NCI-H774 (cell line): ENCODE measurements at regions not wholly inside any gene's neighbourhood (a gene's known extent, or its start where the extent isn't known, plus 50 kb on each side); places are given as distances from the start of the nearest gene placed in this dataset.
"Not testable (repeated sequence)": the region's sequence is repeated elsewhere in the genome, so short reads cannot be mapped to it uniquely, and the experiment has no call there.

Experiments
- DNase-seq: peaks from one replicate; lab custom pipeline; 2025; lab: John Stamatoyannopoulos, UW

GRCh38 chr7:29649876-29650275 lies 86.2 kb downstream of the PRR15 start:
- DNase-seq, result no peak

DNA sequence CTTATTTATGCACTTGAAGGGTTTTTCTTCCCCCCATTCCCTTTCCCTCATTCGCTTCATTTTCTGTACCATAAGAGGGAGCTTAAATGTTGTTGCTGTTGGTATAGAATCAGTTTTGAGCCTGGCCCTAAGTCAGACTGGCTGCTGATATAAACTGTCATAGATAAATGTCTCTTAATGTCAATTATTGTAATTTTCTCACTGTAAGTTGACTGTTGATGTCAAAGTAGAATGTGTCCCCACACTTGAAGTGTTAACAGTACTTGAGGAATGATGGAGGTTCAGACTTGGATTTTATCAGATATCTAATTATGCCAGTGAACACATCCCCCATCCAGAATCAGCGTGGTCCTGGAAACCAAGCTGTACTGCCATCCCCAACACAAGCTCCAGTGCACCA lies 87.8 kb downstream of the PRR15 start:
- DNase-seq, result no peak

GRCh38 chr7:29652556-29652955 lies 88.9 kb downstream of the PRR15 start:
- no peak for DNase-seq

DNA sequence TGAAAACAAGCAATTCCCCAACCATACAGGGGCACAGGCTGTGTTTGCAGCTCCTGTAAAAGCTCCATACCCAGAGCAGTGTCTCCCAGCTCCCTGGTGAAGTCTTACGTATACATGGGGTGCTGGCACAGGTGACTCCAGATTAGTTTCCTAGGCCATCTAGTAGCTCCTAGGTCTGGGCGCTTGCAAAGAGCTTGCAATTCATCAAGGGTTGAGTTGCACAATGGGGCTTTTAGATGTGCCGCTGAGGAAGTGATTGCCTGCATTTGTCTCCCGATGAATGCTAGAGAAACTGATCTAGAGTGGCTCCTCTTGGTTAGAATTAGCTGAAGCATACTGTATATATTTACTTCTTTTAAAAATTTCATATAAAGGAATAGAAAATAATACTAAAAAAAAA lies 90.7 kb downstream of the PRR15 start:
- not testable (repeated sequence) for DNase-seq

- no peak for DNase-seq
These were observed 93.7 kb downstream of the PRR15 start for GRCh38 chr7:29657288-29657687.

- DNase-seq, result no peak
These were observed 94.2 kb downstream of the PRR15 start for GRCh38 chr7:29657856-29658255.

DNA sequence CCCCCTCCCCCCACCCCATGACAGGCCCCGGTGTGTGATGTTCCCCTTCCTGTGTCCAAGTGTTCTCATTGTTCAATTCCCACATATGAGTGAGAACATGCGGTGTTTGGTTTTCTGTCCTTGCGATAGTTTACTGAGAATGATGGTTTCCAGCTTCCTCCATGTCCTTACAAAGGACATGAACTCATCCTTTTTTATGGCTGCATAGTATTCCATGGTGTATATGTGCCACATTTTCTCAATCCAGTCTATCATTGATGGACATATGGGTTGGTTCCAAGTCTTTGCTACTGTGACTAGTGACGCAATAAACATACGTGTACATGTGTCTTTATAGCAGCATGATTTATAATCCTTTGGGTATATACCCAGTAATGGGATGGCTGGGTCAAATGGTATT lies 95.6 kb downstream of the PRR15 start:
- not testable (repeated sequence) for DNase-seq

DNA sequence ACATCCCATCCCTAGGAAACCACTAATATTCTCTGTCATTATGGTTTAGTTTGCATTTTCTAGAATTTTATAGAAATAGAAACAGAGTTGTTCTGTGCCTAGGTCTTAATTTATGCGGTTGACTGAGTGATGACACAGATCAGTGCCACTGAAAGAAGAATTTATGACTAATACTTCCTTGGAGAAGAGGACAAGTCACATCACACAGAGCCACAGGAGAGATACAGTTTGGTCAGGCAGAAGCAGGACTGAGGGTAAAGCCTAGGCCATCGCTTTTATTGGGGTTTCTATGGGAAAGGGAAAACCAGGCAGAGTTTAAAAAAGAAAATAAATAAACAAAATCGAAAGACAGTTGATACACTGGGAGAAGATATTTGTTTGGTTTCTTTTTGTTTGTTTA lies 99.3 kb downstream of the PRR15 start:
- DNase-seq, result not testable (repeated sequence)

DNA sequence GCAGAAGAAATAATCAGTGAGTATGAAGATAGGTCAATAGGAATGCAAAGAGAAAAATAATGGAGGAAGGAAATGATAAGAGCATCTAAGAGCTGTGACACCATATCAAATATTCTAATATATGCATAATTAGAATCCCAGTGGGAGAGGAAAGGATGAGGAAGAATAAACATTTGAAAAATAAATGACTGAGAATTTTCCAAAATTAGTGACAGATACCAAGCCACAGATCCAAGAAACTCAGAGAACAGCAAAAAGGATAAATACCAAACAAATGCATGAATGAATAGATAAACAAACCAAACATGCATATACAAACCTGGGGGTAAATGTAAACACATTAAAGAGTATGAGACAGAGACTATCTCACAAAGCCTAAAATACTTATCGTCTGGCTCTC lies 101.4 kb downstream of the PRR15 start:
- not testable (repeated sequence) for DNase-seq

DNA sequence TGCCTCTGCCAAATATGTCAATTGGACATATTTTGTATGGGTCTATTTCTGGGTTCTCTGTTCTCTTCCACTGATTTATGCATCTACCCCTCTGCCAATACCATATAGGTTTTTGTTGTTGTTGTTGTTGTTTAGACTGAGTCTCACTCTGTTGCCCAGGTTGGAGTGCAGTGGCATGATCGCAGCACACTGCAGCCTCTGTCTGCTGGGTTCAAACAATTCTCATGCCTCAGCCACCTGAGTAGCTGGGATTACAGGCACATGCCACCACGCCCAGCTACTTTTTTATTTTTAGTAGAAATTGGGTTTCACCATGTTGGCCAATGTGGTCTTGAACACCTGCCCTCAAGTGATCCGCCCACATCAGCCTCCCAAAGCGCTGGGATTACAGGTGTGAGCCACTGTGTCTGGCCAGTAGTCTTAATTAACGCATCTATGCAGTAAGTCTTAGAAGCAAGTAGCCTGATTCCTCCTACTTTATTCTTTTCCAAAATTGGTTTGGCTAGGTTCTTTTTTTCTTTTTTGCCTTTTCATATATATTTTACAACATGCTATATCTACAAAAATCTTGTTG lies 103.5 kb downstream of the PRR15 start:
- not testable (repeated sequence) for DNase-seq

GRCh38 chr7:29671286-29671685 lies 107.7 kb downstream of the PRR15 start:
- DNase-seq, result not testable (repeated sequence)

DNA sequence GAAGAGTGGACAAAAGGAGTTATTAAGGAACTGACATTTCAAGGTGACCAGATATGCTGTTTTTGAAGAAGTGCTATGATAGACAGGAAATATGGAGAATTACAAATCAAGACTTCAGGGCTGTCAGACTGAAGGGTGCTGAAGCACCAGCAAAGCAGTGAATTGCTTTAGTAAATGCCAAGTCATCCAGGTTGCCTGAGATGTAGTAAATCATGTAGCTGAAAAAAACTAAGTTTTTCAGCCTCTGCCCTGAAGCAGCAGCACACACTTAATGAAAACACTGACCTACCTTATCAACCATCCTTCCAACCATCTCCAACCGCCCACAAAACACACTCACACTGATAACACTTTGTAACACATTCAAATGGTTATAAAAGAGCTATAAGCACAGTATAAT lies 110.0 kb downstream of the PRR15 start:
- not testable (repeated sequence) for DNase-seq

DNA sequence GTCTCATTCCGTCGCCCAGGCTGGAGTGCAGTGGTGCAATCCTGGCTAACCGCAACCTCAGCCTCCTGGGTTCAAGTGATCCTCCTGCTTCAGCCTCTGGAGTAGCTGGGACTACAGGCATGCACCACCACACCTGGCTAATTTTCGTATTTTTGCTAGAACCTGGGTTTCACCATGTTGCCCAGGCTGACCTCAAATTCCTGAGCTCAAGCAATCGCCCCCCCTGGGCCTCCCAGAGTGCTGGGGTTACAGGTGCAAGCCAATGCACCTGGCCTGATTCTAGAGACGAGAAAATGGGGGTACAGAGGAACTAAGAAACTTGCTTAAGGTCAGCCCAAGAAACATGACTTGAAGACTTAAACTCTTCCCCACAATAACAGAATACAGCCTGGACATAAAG lies 111.0 kb downstream of the PRR15 start:
- not testable (repeated sequence) for DNase-seq

GRCh38 chr7:29677254-29677653 lies 113.6 kb downstream of the PRR15 start:
- not testable (repeated sequence) for DNase-seq

- DNase-seq, result not testable (repeated sequence)
These were observed 116.3 kb downstream of the PRR15 start for GRCh38 chr7:29679963-29680362.

GRCh38 chr7:29680601-29681000 lies 117.0 kb downstream of the PRR15 start:
- not testable (repeated sequence) for DNase-seq

- not testable (repeated sequence) for DNase-seq
These were observed 120.6 kb downstream of the PRR15 start for GRCh38 chr7:29684151-29684786.

GRCh38 chr7:29684787-29685650 lies 121.3 kb upstream of the WIPF3 start:
- peak; percentile 57 for DNase-seq

DNA sequence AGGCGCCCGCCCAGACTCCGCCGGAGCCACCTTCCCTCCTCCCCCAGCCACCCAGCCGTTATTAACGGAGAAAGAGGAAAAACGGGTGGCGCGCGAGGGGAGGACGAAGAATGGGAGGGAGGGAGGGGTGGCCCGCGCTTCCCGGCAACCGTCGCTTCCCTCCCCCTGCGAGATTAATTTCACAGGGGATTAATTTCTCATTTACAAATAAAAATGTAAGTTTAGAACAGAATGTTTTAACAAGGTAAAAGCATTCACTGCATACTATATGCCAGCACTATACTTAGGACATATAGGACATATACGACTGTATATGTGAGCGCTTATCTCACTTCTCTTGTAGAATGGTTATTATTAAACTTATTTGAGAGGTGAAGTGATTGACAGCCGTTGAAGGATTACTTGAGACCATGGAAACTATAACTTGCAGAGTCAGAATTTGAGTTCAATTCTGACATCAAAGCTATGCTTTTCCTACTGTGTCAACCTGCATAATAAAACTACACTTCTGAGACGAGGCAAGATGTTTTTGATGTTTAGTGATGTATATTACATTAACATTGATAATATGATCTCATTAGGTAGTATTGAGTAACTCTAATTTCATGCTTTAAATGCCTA lies 120.5 kb upstream of the WIPF3 start:
- DNase-seq, result not testable (repeated sequence)

- DNase-seq, result not testable (repeated sequence)
These were observed 115.8 kb upstream of the WIPF3 start for GRCh38 chr7:29690510-29690909.

DNA sequence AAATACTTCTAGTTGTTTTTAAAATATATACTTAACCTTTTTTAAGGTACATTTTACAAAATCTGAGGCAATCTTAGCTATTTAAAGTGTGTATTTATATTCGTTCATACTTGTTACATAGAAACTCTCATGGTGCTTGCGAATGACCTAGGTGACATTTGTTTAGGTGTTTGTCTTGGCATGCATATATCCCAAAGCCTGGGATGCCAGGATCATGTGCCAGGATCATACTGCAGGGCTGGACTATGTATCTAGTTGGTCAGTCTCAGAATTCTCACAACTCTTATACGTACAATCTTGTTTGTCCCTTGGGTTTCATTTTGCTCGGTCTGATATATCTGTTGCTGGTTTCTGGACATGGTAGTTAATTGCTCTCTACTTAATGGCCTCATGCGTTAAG lies 109.9 kb upstream of the WIPF3 start:
- DNase-seq, result not testable (repeated sequence)

- DNase-seq, result not testable (repeated sequence)
These were observed 106.6 kb upstream of the WIPF3 start for GRCh38 chr7:29699723-29700122.
